ENCODE measurements at regions not wholly inside any gene's neighbourhood (a gene's known extent, or its start where the extent isn't known, plus 50 kb on each side); places are given as distances from the start of the nearest gene placed in this dataset.

GRCh38 chr6:87763901-87764300 lies 61.9 kb upstream of the AKIRIN2 start:
- no peaks in the 10 kb centered on the region; the same call in 1 of the 2 replicates for H3K27me3 Mint-ChIP-seq (ENCODE audit: low read depth)
- no peak overlapping the region for H2BK5ac ChIP-seq (ENCODE audit: insufficient read length, low read length)

More at GRCh38 chr6:87763901-87764300, 61.9 kb upstream of the AKIRIN2 start:
- Histone ChIP-seq H2AK5ac (ENCODE audit: insufficient read length, low read length) (no peak overlapping the region), H3K4me1 (ENCODE audit: insufficient read depth, low read length) (no peaks in the 10 kb centered on the region), H2BK120ac (ENCODE audit: low read depth, low read length, poor library complexity, severe bottlenecking) (no peak overlapping the region), H4K5ac (ENCODE audit: insufficient read length, low read depth, low read length) (no peak overlapping the region), H3K4me2 (ENCODE audit: insufficient read depth, insufficient read length, low read length) (no peak overlapping the region), H2BK20ac (ENCODE audit: low read depth, low read length, poor library complexity, severe bottlenecking) (no peak overlapping the region), H4K8ac (replicated peaks; ENCODE audit: insufficient read length, low read depth, low read length) (no peak overlapping the region), H2AFZ (ENCODE audit: low read length) (no peak overlapping the region), H3K23ac (ENCODE audit: insufficient read length, low read depth, low read length) (no peak overlapping the region), H3K27me3 (ENCODE audit: insufficient read depth, low read length) (no peaks in the 10 kb centered on the region), H3K79me1 (ENCODE audit: insufficient read depth, low read depth, low read length, poor library complexity, severe bottlenecking) (no peaks in the 10 kb centered on the region), H4K91ac (ENCODE audit: insufficient read length, low read depth, low read length) (no peak overlapping the region), H3K56ac (ENCODE audit: insufficient read length, low read depth, low read length) (no peak overlapping the region), H4K20me1 (ENCODE audit: control insufficient read depth, insufficient read depth, insufficient read length) (no peaks in the 10 kb centered on the region), H3K79me2 (ENCODE audit: insufficient read depth, low read length) (no peaks in the 10 kb centered on the region), H3K14ac (ENCODE audit: insufficient read depth, low read length) (no peak overlapping the region), H3K9me3 (ENCODE audit: control insufficient read depth, low read depth, low read length) (no peaks in the 10 kb centered on the region), H3K18ac (ENCODE audit: insufficient read length, low read depth, low read length) (no peak overlapping the region), H2BK12ac (ENCODE audit: insufficient read length, low read depth, low read length) (no peak overlapping the region), H3K9ac (ENCODE audit: extremely low read depth, insufficient read length, low read length) (no peak overlapping the region), H3K4ac (ENCODE audit: low read depth, low read length) (no peak overlapping the region), H3K23me2 (ENCODE audit: insufficient read length, low read depth, low read length, poor library complexity, severe bottlenecking) (no peaks in the 10 kb centered on the region), H3T11ph (ENCODE audit: low read length) (no peak overlapping the region), H2BK15ac (ENCODE audit: low read depth, low read length) (no peak overlapping the region), H3K27ac (ENCODE audit: insufficient read length, low read depth, low read length) (no peak overlapping the region)
- WGBS (ENCODE audit: extremely low coverage, insufficient read length, low lambda C conversion rate): no CpG with 5 or more reads among the region's 4 CpGs
- no peak for DNase-seq
- no peaks in the 10 kb centered on the region for H3K4me1 Mint-ChIP-seq
- H3K27ac Mint-ChIP-seq: peak overlapping the region in 1 of 3 experiments; percentile 65; a peak in 2 of 7 replicates
- TF ChIP-seq, protein P1, sequence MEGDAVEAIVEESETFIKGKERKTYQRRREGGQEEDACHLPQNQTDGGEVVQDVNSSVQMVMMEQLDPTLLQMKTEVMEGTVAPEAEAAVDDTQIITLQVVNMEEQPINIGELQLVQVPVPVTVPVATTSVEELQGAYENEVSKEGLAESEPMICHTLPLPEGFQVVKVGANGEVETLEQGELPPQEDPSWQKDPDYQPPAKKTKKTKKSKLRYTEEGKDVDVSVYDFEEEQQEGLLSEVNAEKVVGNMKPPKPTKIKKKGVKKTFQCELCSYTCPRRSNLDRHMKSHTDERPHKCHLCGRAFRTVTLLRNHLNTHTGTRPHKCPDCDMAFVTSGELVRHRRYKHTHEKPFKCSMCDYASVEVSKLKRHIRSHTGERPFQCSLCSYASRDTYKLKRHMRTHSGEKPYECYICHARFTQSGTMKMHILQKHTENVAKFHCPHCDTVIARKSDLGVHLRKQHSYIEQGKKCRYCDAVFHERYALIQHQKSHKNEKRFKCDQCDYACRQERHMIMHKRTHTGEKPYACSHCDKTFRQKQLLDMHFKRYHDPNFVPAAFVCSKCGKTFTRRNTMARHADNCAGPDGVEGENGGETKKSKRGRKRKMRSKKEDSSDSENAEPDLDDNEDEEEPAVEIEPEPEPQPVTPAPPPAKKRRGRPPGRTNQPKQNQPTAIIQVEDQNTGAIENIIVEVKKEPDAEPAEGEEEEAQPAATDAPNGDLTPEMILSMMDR (conservative IDR thresholded peaks at IDR 0.05): no peak
- no peak overlapping the region for H3K4me3 Mint-ChIP-seq
- no peaks in the 10 kb centered on the region for H3K9me3 Mint-ChIP-seq
- H3K36me3 Mint-ChIP-seq (ENCODE audit: insufficient read depth in 1 of 3, low read depth in 3 of 3): no peaks in the 10 kb centered on the region; a peak in 1 of 7 replicates
